OCI-LY3 (cell line): ENCODE measurements at regions not wholly inside any gene's neighbourhood (a gene's known extent, or its start where the extent isn't known, plus 50 kb on each side); places are given as distances from the start of the nearest gene placed in this dataset.

Experiments
- EZH2phosphoT487 ChIP-seq: fragments of 200-600 bp; shearing (Covaris generic); IDR thresholded peaks from 2 replicates; pipeline ENCODE4 v1.6.1; 2018; ENCODE audit warnings: antibody characterized with exemption, mixed run types, low read depth
- TF ChIP-seq, protein P1 (sequence below): fragments of 200-600, 300-600 bp; sonication (generic); IDR thresholded peaks from 2 replicates; pipeline ENCODE4 v1.5.1; 2014; ENCODE audit warnings: antibody characterized with exemption, low read length, low read depth

DNA sequence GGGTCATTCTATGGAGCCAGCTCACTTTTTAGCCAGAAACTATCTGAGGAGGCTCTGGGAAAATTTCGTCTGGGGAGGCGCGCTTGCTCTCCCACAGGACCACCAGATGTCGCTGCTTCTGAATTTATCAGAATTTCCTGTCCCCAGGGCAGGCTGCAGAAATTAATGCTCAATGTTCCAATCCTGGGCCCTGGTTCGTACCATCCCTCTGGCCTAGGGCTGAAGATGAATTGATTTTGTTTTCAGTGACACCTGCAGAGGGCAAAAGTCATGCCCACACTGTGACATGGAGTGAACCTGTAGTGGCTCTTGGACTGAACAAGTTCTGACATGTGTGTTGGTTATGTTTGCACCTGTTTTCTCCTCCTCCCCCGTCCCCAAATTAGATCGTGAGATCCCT, 482.6 kb downstream of the NPIPA7 start:
- TF ChIP-seq, protein P1, sequence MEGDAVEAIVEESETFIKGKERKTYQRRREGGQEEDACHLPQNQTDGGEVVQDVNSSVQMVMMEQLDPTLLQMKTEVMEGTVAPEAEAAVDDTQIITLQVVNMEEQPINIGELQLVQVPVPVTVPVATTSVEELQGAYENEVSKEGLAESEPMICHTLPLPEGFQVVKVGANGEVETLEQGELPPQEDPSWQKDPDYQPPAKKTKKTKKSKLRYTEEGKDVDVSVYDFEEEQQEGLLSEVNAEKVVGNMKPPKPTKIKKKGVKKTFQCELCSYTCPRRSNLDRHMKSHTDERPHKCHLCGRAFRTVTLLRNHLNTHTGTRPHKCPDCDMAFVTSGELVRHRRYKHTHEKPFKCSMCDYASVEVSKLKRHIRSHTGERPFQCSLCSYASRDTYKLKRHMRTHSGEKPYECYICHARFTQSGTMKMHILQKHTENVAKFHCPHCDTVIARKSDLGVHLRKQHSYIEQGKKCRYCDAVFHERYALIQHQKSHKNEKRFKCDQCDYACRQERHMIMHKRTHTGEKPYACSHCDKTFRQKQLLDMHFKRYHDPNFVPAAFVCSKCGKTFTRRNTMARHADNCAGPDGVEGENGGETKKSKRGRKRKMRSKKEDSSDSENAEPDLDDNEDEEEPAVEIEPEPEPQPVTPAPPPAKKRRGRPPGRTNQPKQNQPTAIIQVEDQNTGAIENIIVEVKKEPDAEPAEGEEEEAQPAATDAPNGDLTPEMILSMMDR: peak; percentile 83
- no peak for TF ChIP-seq EZH2phosphoT487
